HG03571 (cell line): ENCODE measurements at regions not wholly inside any gene's neighbourhood (a gene's known extent, or its start where the extent isn't known, plus 50 kb on each side); places are given as distances from the start of the nearest gene placed in this dataset.
"Not testable (repeated sequence)": the region's sequence is repeated elsewhere in the genome, so short reads cannot be mapped to it uniquely, and the experiment has no call there.

Source experiments
- ATAC-seq: cut with Tn5 transposase; IDR thresholded peaks from one replicate; pipeline ENCODE4 v1.9.1; 2021; ENCODE audit not compliant: unreplicated experiment

DNA sequence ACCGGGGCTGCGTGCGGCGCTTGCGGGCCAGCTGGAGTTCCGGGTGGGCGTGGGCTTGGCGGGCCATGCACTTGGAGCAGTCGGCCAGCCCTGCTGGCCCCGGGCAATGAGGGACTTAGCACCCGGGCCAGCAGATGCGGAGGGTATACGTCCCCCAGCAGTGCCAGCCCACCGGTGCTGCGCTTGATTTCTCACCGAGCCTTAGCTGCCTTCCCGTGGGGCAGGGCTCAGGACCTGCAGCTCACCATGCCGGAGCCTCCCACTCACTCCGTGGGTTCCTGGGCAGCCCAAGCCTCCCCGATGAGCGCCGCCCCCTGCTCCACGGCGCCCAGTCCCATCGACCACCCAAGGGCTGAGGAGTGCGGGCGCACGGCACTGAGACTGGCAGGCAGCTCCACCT, 51.4 kb upstream of the INPP4B start:
- not testable (repeated sequence) for ATAC-seq

DNA sequence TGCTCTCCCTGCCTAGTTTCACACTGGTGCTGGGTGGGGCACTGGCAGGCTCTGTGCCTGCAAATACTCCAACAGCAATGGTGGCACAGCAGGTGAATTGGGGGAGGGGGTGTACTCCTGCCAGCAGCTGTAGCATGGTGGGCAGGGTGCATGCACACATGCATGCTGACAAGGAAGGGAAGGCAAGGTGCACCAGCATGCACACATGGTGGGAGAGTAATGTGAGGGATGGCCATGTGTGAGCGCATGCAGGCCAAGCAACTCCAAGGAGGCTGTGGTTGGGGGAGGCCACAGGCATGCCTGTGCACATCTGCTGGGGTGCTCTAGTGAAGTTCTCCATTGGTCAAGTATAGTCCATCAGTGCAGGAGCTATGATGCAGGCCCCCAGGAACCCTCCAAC, 54.5 kb upstream of the INPP4B start:
- no peak for ATAC-seq

DNA sequence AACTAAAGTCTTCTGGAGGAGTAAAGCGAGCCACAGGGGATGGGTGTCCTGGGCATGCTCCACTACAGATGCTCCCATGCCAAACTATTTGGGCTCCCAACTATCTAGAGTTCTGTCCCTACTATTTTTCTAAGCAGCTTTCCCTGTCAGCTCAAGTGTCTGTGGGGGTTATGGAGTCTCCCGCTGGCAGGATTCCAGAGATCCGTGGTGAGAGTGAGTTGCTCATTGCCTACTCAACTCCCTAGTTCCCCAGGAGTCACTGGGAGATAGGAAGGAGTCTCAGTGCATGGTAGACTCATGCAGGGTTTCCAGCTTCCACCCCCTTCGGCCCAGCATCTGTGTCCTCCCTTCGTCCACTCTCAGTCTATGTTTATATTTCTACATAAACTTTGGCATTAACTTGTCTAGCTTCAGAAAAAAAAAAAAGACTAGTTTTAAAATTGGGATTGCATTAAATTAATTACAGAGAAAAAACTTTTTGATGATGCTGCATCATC, 55.1 kb upstream of the INPP4B start:
- ATAC-seq: no peak

DNA sequence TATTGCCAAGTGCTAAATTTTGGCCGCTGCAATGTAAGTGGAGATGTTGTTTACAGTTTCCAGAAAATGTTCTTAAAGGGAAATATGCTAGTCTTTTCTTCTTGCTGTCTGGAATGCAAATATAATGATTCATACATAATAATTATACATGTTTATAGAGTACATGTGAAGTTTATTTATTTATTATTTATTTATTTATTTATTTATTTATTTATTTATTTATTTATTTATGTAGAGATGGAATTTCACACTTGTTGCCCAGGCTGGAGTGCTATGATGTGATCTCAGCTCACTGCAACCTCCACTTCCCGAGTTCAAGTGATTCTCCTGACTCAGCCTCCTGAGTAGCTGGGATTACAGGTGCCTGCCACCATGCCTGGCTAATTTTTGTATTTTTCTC, 57.5 kb upstream of the INPP4B start:
- ATAC-seq: not testable (repeated sequence)

DNA sequence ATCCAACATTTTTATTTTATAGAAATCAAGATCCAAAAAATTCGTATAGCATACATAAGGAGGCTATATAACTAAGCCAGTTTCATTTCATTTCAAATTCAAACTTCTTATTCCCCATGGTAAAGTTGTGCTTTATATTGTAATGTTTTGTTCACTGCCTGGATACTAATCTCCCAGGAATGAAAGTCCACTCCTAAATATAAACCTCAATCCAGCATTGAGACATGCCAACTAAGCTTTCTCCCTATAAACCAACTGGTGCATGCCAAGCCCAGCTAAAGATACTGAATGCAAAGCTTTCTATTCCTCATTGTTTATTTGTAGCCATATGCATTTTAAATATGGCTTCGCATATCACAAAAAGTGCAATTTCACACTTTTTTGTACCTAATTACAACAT, 63.8 kb upstream of the INPP4B start:
- no peak for ATAC-seq

DNA sequence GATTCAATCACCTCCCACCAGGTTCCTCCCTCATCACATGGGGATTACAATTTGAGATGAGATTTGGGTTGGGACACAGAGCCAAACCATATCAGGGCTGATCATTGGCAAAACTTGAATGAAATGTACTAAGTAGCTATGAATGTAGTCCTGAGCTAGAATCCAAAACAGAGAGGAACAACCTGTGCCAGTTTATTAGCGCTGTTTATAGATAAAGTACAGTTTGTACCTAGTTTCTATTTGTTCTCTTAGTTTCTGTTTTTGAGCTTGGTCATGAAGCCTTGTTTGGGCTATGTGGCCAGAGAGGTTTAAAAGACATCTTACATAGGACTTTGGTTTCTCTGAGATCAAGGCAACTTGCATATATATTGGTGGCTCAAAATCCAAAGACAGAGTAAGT, 66.9 kb upstream of the INPP4B start:
- ATAC-seq: no peak

DNA sequence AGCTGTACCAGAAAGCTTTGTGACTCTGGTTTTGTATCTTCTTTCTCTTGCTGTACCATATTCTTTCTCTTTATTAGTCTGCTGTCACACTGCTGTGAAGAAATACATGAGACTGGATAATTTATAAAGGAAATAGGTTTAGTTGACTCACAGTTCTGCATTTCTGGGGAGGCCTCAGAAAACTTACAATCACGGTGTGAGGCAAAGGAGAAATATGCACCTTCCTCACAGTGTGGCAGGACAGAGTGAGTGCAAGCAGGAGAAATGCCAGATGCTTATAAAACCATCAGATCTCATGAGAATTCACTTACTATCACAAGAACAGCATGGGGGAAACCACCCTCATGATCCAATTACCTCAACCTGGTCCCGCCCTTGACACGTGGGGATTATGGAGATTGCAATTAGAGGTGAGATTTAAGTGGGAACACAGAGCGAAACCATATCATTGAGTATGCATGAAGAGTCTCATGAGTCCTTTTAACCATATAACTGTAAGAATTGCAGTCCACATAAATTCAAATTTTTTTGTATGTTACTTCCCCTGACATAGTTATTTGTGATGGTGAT, 67.4 kb upstream of the INPP4B start:
- no peak for ATAC-seq

DNA sequence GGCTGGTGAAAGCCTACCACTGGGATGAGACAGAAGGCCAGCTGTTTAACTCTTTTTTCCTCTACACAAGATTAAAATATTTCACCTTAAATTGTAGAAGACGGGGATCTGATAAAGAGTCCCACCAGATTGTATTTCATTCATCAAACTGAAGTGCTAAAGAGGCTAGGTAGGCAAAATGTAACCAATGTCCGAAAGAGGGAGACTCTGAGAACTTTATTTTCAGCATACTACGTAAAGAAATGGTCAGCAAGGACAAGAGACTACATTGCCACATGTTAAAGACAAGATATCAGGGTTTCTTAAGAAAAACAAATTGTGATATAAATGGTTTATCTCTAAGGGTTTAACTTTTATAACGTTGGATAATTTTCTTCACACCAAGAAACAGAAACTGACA, 71.6 kb upstream of the INPP4B start:
- no peak for ATAC-seq

DNA sequence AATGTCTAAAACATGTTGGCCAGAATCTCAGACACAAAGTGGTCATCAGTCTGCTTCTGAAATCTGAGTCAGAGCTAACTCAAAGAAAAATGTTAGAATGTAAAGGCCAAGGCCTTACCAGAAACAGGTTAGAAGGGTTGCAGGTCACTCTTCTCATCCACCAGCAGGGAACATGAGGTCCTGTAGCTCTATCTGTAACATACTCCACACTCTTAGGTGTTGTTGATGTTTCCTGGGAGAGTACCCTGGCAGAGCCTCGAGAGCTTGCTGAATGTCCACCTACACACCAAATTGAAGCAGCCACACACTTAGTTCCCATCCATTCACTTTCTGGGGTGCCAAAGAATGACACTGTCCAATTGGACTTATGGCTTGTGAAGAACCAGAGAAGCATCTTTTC, 76.6 kb upstream of the INPP4B start:
- no peak for ATAC-seq

DNA sequence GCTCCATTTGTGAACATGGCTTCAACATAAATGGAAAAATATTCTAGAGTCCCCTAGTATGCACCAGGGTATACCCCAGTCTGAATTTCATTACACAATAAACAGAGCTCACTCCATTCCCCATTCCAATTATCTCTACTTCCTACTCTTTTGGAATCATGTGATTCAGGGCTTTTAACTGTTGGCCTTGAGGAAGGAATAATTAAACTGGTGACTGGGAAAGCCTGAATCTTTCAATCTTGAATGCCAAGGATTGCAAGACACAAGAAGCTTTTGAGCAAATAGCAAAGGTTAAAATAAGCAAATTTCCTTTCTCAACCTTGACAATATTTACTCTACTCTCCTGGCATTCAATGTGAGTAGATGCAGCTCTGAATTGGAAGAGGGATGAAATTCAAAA, 77.5 kb upstream of the INPP4B start:
- no peak for ATAC-seq

DNA sequence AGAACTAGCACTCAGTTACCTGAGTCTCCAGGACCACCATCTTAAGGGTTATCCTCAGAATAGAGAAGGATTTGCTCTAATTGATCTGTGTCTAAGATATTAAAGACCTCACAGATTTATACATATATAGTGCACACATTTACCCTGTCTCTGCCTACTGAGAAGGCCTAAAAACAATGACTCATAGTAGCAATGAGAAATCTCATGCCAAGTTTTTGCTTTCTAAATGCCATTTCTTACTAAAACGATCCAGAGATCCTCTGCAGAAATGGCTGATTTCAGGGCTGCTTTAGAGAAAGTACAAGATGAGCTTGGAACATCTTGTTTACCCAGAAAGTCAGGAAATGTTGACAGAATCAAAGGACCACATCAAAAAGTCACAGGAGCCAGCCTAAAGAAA, 79.1 kb upstream of the INPP4B start:
- no peak for ATAC-seq

DNA sequence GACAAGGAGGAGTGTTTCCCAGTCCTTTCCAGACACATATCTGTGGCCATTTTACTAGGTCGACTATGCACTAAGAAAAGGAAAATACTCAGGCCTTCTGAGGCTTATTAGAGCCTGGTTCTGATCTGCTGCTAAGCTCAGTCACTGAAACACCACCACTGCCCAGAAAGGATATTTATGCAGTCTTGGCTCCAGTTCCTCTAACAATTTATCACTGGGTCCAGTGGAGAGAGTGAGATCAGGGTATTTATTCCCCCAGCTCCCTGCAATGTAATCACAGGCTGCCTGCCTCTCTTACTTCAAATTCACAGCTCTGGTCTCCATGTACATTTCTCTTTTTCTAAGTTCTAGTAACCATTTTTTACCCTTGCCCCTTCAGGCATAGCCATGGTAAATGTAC, 81.6 kb upstream of the INPP4B start:
- ATAC-seq: no peak

DNA sequence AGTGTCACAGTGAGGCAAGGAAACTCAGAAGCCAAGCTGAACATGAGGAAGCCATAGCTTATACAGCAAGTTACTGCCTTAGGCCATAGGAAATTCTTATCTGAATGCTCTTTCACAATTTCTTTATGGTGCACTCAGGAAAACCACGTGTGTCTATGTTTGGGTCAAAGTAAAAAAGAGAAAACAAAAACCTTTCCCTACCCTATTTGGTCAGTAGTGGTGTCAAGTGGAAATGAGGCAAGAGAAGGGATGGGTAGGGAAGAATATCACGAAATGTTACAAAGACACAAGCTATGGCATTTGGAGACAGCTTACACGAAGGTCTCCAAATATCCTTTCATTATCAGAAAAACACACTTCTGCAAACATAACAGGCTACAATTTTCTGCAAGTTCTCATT, 83.4 kb upstream of the INPP4B start:
- ATAC-seq: no peak

DNA sequence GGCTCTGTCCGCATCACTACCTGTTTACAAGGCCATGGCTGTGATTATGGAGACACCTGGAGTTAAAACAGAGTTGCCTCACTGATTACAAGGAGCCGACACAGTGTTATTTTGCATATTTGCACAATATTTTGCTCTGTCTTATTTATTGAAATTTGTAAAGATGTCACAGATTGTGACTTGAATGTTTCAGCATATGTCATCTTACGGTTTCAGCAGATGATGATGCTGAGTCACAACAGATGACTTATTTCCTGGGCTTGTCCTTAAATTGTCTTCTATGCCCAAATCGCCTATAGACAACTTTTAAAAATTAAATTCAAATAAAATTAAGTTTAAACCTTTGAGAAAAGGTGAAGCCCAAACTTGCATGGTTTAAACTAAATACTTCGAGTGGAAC, 87.1 kb upstream of the INPP4B start:
- ATAC-seq: no peak

DNA sequence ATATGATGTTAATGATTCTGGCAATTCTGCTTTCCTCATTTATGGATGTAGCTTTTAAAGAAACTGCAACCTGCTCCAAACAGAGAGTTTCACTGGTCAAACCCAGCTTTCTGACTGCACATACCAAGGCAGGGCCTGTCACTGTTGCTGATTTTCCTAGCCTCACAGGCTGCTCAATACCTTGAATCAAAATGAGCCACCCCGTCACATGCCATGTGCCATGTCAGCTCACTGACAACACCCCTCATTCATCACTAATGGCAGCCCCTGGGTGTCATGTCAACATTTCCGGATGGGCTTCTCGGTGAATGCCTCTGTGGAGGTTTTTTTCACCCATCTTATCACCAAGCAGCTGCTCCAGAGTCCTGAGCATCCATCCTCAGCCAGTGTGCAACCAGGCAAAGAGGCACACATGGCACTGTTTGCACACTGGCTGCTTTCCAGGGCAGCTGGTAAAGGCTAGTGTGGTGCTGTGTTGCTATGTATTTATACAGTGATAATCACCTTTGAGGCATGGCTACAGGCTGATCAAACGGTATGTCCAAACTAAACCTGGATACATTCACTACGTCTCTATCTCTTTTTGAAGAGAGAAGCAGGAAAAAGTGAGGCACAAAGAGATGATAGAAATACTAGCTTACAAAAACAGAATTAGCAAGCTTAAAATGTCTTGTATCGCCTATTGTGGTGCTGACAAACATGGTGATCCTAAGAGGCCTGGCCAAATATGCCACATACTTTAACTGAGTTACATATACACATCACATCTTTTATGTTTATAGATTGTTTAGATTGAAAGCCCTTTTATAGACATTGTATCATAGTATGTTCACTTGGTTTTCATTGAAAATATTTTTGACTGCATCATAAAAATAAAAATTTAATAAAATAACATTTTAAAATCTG, 94.6 kb upstream of the INPP4B start:
- ATAC-seq: no peak

DNA sequence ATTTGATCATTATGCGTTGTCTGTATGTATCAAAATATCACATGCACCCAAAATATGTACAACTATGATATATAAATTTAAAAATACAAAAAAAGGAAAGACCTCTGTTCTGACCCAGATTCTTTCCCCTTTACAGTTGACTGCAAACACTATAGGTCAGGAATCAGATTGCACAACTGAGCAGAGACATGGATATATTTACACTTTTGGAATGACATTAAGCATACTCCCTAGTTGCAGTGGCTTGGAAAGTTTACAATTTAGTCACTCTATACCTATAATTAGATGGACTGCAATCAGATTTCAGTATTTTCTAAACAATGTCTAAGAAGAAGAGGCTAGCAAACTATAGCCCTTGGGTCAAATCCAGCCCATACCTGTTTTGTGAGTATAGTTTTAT, 98.5 kb upstream of the INPP4B start:
- no peak for ATAC-seq

DNA sequence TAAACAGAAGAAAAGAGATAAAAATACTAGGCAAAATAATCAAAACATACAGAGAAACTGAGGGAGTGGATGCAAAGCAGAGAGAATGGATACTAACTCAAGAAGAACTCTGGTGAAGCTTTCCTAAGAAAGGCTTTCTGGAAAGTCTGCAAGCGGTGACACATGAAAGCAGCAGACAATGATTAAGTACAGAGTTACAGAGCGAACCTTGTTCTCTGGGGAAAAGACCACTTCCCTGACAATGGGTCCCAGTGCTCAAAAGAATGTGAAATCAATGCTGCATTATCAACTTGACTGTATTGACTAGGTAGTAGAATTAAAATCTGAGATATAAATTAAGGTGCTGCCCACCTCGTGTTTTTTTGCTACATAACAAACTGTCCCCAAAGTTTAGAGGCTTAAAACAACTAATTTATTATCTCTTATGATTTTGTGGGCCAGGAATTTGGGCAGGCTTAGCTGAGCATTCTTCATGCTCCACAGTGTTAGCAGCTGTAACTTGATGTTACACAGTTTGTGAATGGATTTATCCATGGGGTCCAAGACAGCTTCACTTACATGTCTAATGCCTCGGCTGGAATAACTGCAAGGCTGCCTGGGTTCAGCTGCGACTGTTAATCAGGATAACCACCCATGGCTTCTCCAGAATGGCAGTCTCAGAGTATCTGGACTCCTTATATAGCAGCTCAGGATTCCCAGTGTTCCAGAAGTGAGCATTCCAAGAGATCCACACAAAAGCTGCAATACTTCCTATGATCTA, 106.9 kb upstream of the INPP4B start:
- no peak for ATAC-seq

DNA sequence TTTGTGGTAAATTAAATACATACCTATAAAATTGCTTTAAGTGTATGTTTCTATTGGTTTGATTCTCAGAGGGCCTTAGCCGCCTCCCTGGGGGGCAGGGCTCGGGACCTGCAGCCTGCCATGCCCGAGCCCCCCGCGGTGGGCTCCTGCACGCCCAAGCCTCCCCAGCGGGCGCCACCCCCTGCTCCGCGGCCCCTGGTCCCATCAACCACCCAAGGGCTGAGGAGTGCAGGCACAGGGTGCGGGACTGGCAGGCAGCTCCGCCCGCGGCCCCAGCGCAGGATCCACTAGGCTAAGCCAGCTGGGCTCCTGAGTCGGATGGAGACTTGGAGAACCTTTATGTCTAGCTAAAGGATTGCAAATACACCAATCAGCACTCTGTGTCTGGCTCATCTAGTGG, 108.3 kb upstream of the INPP4B start:
- ATAC-seq: no peak

DNA sequence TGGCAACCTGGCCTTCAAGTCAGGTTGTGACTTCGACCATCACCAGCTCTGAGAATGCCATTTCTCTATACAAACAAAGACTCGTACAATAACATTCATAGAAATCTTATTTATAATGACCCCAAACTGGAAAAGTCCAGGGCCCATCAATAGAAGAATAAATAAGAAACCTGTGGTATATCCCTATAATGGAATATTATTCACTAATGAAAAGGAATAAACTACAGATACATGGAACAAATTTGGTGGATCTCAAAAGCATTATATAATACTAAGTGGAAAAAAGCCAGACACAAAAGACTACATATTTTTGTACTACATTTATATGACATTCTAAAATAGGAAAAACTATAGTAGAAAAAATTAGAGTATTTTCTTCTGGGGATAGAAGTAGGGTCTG, 109.4 kb upstream of the INPP4B start:
- no peak for ATAC-seq

DNA sequence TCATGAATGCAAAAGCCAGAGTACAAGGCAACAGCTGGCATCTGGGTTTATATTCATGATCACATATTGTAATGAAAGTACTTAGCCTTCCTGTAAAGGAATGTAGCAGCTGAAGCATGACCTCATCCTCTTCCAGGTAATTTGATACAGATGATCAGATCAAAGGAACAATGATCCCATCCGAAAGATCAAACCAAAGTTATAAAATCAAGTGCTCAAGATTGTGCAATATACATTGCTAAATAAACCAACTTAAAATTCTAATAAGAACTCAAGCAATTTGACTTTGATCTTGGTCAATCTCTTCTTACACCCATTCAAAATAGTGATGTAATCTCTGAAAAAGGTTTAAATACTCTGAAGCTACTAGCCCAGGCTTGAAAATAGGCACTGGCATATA, 113.1 kb upstream of the INPP4B start:
- no peak for ATAC-seq

DNA sequence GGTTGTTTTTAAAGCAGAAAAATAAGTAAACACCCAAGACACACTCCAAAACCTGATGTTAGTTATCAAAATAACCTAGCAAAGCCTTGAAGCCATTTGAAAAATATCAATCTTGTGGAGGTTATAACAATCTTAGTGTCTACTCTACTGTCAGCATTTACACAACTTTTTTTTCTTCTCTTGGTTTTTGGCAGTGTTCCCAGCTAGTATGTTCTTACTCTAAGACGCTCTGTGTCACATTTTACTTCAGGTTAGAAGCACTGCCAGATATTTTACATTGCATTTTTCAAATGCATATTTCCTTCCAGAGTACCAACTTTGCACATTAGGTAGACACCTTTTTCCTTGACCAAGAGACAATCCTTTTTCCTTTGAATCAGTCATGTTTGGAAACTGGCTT, 114.0 kb upstream of the INPP4B start:
- no peak for ATAC-seq
